Nephron (organoid): ENCODE measurements at regions not wholly inside any gene's neighbourhood (a gene's known extent, or its start where the extent isn't known, plus 50 kb on each side); places are given as distances from the start of the nearest gene placed in this dataset.
A peak's percentile ranks its signal among the peaks of the same experiment; 100 is the strongest.

Experiments
- H3K27ac Mint-ChIP-seq, 3 experiments: 2 replicates each; pipeline ENCODE4 v1.8.0; 2020; ENCODE audit warnings: mixed read lengths in 3 of 3, mild to moderate bottlenecking in 2 of 3, moderate library complexity in 1 of 3
- H3K27me3 Mint-ChIP-seq: 2 replicates; pipeline ENCODE4 v1.8.0; 2021; ENCODE audit warnings: low read depth, mild to moderate bottlenecking, moderate library complexity, mixed read lengths
- H3K36me3 Mint-ChIP-seq: 2 replicates; pipeline ENCODE4 v1.8.0; 2020; ENCODE audit warnings: low read depth, mixed read lengths
- H3K4me1 Mint-ChIP-seq: 2 replicates; pipeline ENCODE4 v1.8.0; 2020; ENCODE audit warnings: mixed read lengths
- H3K4me3 Mint-ChIP-seq, 3 experiments: 2 replicates each; pipeline ENCODE4 v1.8.0; 2020; ENCODE audit warnings: mild to moderate bottlenecking in 3 of 3, mixed read lengths in 3 of 3, moderate library complexity in 2 of 3
- H3K9me3 Mint-ChIP-seq: 2 replicates; pipeline ENCODE4 v1.8.0; 2020; ENCODE audit warnings: mixed read lengths
- TF ChIP-seq, protein P1 (sequence below), 3 experiments: fragments of 200-600 bp; sonication (generic); IDR thresholded peaks; one replicate each; pipeline ENCODE4 v1.5.0; 2021; ENCODE audit warnings: antibody characterized with exemption in 3 of 3; ENCODE audit not compliant: unreplicated experiment in 3 of 3

DNA sequence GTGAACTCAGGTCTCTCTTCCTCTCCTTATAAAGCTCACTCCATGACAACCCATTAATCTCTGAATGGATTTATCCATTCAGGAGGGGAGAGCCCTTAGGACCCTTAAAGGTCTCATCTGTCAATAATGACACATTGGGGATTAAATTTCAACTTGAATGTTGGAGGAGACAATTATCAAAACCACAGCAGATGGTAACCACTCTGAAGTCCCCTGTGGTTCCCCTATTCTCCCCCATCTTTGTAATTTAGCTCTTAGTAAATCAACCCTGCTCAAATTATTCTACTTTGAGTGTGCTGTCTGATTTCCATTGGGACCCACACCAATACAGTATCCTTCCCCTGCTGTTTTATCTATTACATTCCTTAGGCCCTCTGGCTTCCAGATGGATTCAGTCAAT, 72.0 kb upstream of the RAI14 start:
- Mint-ChIP-seq H3K4me3 (no peak overlapping the region), H3K27ac (no peak overlapping the region), H3K27me3 (peaks cover 4% of the 10 kb centered on the region), H3K9me3 (peaks cover 8% of the 10 kb centered on the region), H3K4me1 (peaks cover 21% of the 10 kb centered on the region), H3K36me3 (no peaks in the 10 kb centered on the region)
- TF ChIP-seq, protein P1, sequence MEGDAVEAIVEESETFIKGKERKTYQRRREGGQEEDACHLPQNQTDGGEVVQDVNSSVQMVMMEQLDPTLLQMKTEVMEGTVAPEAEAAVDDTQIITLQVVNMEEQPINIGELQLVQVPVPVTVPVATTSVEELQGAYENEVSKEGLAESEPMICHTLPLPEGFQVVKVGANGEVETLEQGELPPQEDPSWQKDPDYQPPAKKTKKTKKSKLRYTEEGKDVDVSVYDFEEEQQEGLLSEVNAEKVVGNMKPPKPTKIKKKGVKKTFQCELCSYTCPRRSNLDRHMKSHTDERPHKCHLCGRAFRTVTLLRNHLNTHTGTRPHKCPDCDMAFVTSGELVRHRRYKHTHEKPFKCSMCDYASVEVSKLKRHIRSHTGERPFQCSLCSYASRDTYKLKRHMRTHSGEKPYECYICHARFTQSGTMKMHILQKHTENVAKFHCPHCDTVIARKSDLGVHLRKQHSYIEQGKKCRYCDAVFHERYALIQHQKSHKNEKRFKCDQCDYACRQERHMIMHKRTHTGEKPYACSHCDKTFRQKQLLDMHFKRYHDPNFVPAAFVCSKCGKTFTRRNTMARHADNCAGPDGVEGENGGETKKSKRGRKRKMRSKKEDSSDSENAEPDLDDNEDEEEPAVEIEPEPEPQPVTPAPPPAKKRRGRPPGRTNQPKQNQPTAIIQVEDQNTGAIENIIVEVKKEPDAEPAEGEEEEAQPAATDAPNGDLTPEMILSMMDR (IDR thresholded peaks at IDR 0.05; ENCODE audit: unreplicated experiment in 3 of 3): no peak

DNA sequence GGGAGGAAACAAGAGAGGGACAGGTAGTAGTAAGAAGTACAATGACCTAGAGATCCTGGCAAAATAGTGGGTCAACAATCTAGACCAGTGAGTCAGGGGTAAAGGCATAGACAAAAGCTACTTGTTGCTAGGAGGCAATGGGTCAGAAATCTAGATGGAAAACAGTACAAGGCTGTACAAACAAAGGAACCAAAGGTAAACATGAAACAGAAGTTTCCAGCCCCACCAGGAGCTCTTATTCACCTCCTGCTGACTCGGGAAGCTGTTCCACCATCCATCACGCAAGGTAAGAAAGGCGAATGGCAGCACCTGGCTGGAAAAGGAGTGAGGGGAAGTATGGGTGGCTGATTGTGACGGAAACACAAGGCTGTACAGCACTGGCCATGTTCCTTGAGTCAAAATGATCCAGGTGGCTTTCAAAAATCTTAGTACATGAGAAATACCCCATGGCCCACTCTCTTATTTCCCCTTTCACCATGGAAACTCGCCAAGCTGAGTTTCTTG, 70.5 kb upstream of the RAI14 start:
- H3K4me1 Mint-ChIP-seq: peaks cover 20% of the 10 kb centered on the region
- H3K36me3 Mint-ChIP-seq: no peaks in the 10 kb centered on the region
- TF ChIP-seq, protein P1 (IDR thresholded peaks at IDR 0.05; ENCODE audit: unreplicated experiment in 3 of 3): no peak
- H3K4me3 Mint-ChIP-seq: no peak overlapping the region
- peaks cover 5% of the 10 kb centered on the region for H3K9me3 Mint-ChIP-seq
- no peaks in the 10 kb centered on the region for H3K27me3 Mint-ChIP-seq
- H3K27ac Mint-ChIP-seq: no peak overlapping the region

DNA sequence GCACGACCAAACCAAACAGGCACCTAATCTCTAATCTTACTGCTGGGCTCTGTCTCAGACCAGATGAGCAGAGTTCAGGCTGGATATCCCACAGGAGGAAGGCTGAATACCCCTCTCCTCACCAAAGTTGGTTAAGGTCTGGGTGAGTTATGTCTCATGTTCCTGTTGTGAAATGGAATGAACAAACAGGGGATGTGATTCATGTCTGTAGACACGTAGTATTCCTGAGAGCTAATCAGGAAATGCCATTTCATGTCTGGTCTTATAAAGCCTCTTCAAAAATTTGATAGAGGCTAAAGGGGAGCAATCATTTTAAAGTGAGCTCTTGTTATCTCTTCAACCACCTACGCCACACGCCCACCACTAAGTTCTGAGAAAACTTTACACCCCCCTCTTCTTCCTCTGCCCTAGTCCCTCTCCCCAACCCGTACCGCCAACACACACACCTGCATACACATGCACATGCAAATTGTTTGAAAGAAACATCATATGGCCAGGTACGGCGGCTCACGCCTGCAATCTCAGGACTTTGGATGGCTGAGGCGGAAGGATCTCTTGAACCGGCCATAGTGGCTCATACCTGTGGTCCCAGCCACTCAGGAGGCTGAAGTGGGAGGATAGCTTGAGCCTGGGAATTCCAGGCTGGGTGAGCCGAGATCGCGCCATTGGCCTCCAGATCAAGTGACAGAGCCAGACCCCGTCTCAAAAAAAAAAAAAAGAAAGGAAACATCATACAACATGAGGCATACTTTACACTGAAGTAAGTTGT, 69.8 kb upstream of the RAI14 start:
- Mint-ChIP-seq H3K4me3 (no peak overlapping the region), H3K9me3 (peaks cover 3% of the 10 kb centered on the region), H3K4me1 (peaks cover 18% of the 10 kb centered on the region), H3K36me3 (no peaks in the 10 kb centered on the region), H3K27me3 (no peaks in the 10 kb centered on the region), H3K27ac (no peak overlapping the region)
- TF ChIP-seq, protein P1 (IDR thresholded peaks at IDR 0.05; ENCODE audit: unreplicated experiment in 3 of 3): no peak

DNA sequence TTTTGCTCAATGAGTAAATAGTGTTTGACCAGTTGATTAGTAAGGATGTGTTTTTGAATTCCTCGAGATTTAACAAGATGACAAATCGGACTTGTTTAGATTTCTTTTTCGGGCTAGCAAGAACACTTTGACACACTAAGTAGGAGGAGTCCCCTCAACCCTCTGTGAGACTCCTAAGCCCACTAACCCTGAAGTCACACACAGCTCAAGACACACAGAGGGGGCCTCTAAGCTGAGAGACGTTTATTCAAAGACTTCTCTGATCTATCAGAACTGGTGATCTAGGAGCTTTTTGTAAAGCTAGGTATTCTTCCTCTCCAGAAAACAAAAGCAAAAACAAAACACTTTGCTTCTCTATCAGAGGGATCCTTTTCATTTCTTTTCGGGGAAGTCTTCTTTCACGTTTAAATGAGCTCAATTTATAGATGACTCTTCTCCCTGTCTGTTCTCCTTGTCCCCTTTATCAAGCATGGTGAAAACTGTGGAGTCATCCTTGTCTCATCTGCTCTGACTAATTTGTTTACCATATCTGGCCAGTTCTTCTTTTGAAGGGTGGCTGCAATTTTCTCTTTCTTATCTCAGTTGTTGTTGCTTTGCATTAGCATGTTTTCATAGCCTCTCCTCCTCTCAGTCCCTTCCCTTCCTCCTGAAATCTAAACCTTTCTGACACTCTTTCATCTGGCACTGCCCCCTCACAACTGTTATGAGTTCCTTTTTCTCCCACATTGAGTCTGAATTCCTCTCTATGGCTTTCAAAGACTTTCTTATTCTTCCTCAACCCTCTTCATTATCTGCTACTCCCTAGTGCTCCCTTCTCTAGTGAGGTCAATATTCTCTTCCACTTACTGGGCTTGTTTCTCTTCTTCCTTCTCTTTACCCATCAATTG, 68.5 kb upstream of the RAI14 start:
- peaks cover 18% of the 10 kb centered on the region for H3K4me1 Mint-ChIP-seq
- no peak overlapping the region for H3K4me3 Mint-ChIP-seq

DNA sequence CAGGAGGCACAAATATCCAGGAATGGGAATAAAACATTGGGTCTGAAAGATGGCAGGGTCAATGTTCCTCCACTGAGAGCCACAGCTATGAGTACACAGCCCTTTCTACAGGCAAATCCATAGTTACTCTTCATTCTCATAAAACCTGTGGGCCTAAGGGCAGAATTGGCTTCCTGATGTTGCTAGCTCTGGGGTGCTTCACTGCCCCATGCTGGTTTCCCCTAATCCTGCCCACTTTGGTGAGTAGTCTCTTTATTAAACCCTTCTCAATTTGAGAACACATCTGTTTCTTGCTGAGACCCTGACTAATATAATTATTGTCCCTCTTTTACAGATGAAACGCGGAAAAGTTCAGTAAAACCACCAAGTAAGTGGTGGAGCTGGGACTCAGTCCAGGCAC, 66.3 kb upstream of the RAI14 start:
- no peak overlapping the region for H3K4me3 Mint-ChIP-seq
- H3K27ac Mint-ChIP-seq: no peak overlapping the region
- peaks cover 3% of the 10 kb centered on the region for H3K9me3 Mint-ChIP-seq
- H3K27me3 Mint-ChIP-seq: no peaks in the 10 kb centered on the region
- H3K36me3 Mint-ChIP-seq: no peaks in the 10 kb centered on the region
- peaks cover 18% of the 10 kb centered on the region for H3K4me1 Mint-ChIP-seq
- TF ChIP-seq, protein P1 (IDR thresholded peaks at IDR 0.05; ENCODE audit: unreplicated experiment in 3 of 3): no peak

More for the DNA sequence above, 68.5 kb upstream of the RAI14 start:
- peak overlapping the region; percentile 23 to 52 (median 28) for H3K27ac Mint-ChIP-seq
- H3K36me3 Mint-ChIP-seq: no peaks in the 10 kb centered on the region
- H3K27me3 Mint-ChIP-seq: no peaks in the 10 kb centered on the region
- H3K9me3 Mint-ChIP-seq: peaks cover 3% of the 10 kb centered on the region
- TF ChIP-seq, protein P1 (IDR thresholded peaks at IDR 0.05; ENCODE audit: unreplicated experiment in 3 of 3): no peak
